Mesendoderm (in vitro differentiated cells): ENCODE measurements at regions not wholly inside any gene's neighbourhood (a gene's known extent, or its start where the extent isn't known, plus 50 kb on each side); places are given as distances from the start of the nearest gene placed in this dataset.

ENCODE experiments used
- DNase-seq: peaks from one replicate; pipeline ENCODE4 v3.0.0; 2013
- H2AK5ac ChIP-seq: 2 replicates; pipeline ENCODE4 v1.6.1; 2013; ENCODE audit warnings: low read length, inconsistent platforms
- H2BK120ac ChIP-seq: 2 replicates; pipeline ENCODE4 v1.6.1; 2013; ENCODE audit warnings: low read depth, mild to moderate bottlenecking, low read length, moderate library complexity, mixed read lengths
- H2BK15ac ChIP-seq: replicated peaks from 2 replicates; pipeline ENCODE4 v1.6.1; 2013; ENCODE audit warnings: low read depth, mild to moderate bottlenecking, moderate library complexity
- H2BK5ac ChIP-seq: 2 replicates; pipeline ENCODE4 v1.6.1; 2013; ENCODE audit warnings: low read length, inconsistent platforms
- H3K18ac ChIP-seq: 2 replicates; pipeline ENCODE4 v1.6.1; 2013; ENCODE audit warnings: mild to moderate bottlenecking, low read length, mixed read lengths
- H3K23ac ChIP-seq: one replicate; pipeline ENCODE4 v1.6.1; 2013; ENCODE audit warnings: low read length
- H3K27ac ChIP-seq: 2 replicates; pipeline ENCODE4 v1.5.1; 2013; ENCODE audit warnings: low read depth, mild to moderate bottlenecking, inconsistent platforms, low read length, moderate library complexity
- H3K27me3 ChIP-seq: 2 replicates; pipeline ENCODE4 v1.6.1; 2013; ENCODE audit warnings: low read length, control low read depth, mild to moderate bottlenecking, inconsistent platforms; ENCODE audit not compliant: insufficient read depth, poor library complexity
- H3K36me3 ChIP-seq: 2 replicates; pipeline ENCODE4 v1.6.1; 2013; ENCODE audit warnings: low read length, inconsistent platforms; ENCODE audit not compliant: control insufficient read depth, insufficient read depth
- H3K4ac ChIP-seq: one replicate; pipeline ENCODE4 v1.6.1; 2013; ENCODE audit warnings: low read depth, mild to moderate bottlenecking, low read length, moderate library complexity
- H3K4me1 ChIP-seq: 2 replicates; pipeline ENCODE4 v1.6.1; 2013; ENCODE audit warnings: low read depth, low read length, inconsistent platforms; ENCODE audit not compliant: control insufficient read depth
- H3K4me2 ChIP-seq: 2 replicates; pipeline ENCODE4 v1.6.1; 2013; ENCODE audit warnings: low read length
- H3K4me3 ChIP-seq: 2 replicates; pipeline ENCODE4 v1.5.1; 2013; ENCODE audit warnings: mild to moderate bottlenecking, low read length
- H3K56ac ChIP-seq: one replicate; pipeline ENCODE4 v1.6.1; 2013; ENCODE audit warnings: low read length
- H3K79me1 ChIP-seq: 2 replicates; pipeline ENCODE4 v1.6.1; 2013; ENCODE audit warnings: low read length, inconsistent platforms
- H3K79me2 ChIP-seq: 2 replicates; pipeline ENCODE4 v1.6.1; 2013; ENCODE audit warnings: mild to moderate bottlenecking, low read length; ENCODE audit not compliant: control insufficient read depth, insufficient read depth
- H3K9ac ChIP-seq: 2 replicates; pipeline ENCODE4 v1.6.1; 2013; ENCODE audit warnings: low read length, inconsistent platforms
- H4K5ac ChIP-seq: one replicate; pipeline ENCODE4 v1.6.1; 2013; ENCODE audit warnings: low read length
- H4K8ac ChIP-seq: one replicate; pipeline ENCODE4 v1.6.1; 2013; ENCODE audit warnings: low read depth, mild to moderate bottlenecking, control low read depth, low read length, moderate library complexity
- WGBS: extraction: QIAGEN DNeasy Blood & Tissue Kit; methylation state at CpG from one replicate; pipeline ENCODE4 v1.1.7; 2013; ENCODE audit warnings: low lambda C conversion rate, missing lambda C conversion rate; ENCODE audit not compliant: insufficient coverage; ENCODE audit errors: extremely low coverage; 5-methylcytosine and 5-hydroxymethylcytosine counted together

GRCh38 chr12:43179486-43179885 lies 372.5 kb downstream of the ADAMTS20 start:
- Histone ChIP-seq H2AK5ac (no peak overlapping the region), H3K9ac (no peak overlapping the region), H2BK15ac (no peak overlapping the region), H3K27me3 (no peaks in the 10 kb centered on the region), H4K8ac (no peak overlapping the region), H3K79me2 (no peaks in the 10 kb centered on the region), H3K18ac (no peak overlapping the region), H3K4me1 (no peaks in the 10 kb centered on the region), H3K56ac (no peak overlapping the region), H4K5ac (no peak overlapping the region), H3K4me3 (no peak overlapping the region), H3K36me3 (no peaks in the 10 kb centered on the region), H3K4ac (no peak overlapping the region), H3K23ac (no peak overlapping the region), H3K79me1 (no peaks in the 10 kb centered on the region), H2BK120ac (no peak overlapping the region), H3K4me2 (no peak overlapping the region), H3K27ac (no peak overlapping the region), H2BK5ac (no peak overlapping the region)
- no CpG with 5 or more reads among the region's 1 CpG for WGBS
- DNase-seq, result no peak

- H3K18ac ChIP-seq, result no peak overlapping the region
- no peaks in the 10 kb centered on the region for H3K79me1 ChIP-seq
- H3K4me1 ChIP-seq, result no peaks in the 10 kb centered on the region
- no CpG with 5 or more reads among the region's 2 CpGs for whole genome bisulfite sequencing
- H3K56ac ChIP-seq, result no peak overlapping the region
- DNase-seq, result no peak
- H3K23ac ChIP-seq, result no peak overlapping the region
- H3K9ac ChIP-seq, result no peak overlapping the region
- H3K4me2 ChIP-seq, result no peak overlapping the region
- no peaks in the 10 kb centered on the region for H3K36me3 ChIP-seq
- H3K4ac ChIP-seq, result no peak overlapping the region
- H2BK120ac ChIP-seq, result no peak overlapping the region
- no peak overlapping the region for H3K4me3 ChIP-seq
- H2BK15ac ChIP-seq, result no peak overlapping the region
- no peak overlapping the region for H2BK5ac ChIP-seq
- H3K27ac ChIP-seq, result no peak overlapping the region
- no peaks in the 10 kb centered on the region for H3K27me3 ChIP-seq
- no peak overlapping the region for H4K5ac ChIP-seq
- H2AK5ac ChIP-seq, result no peak overlapping the region
- H3K79me2 ChIP-seq, result no peaks in the 10 kb centered on the region
- no peak overlapping the region for H4K8ac ChIP-seq
Observed at GRCh38 chr12:43177276-43177675, 374.7 kb downstream of the ADAMTS20 start.

- Histone ChIP-seq H3K79me1 (no peaks in the 10 kb centered on the region), H3K27me3 (no peaks in the 10 kb centered on the region), H2BK120ac (no peak overlapping the region)
Observed at GRCh38 chr12:43169115-43169681, 382.8 kb downstream of the ADAMTS20 start.

GRCh38 chr12:43167691-43168090 lies 384.3 kb downstream of the ADAMTS20 start:
- WGBS, result no CpG with 5 or more reads among the region's 3 CpGs
- Histone ChIP-seq H3K4me3 (no peak overlapping the region), H3K27me3 (no peaks in the 10 kb centered on the region), H3K79me1 (no peaks in the 10 kb centered on the region), H3K23ac (no peak overlapping the region), H3K79me2 (no peaks in the 10 kb centered on the region), H3K27ac (no peak overlapping the region), H2AK5ac (no peak overlapping the region), H4K8ac (no peak overlapping the region), H3K18ac (no peak overlapping the region), H3K4me1 (no peaks in the 10 kb centered on the region), H3K9ac (no peak overlapping the region), H3K56ac (no peak overlapping the region), H3K36me3 (no peaks in the 10 kb centered on the region), H3K4me2 (no peak overlapping the region), H2BK15ac (no peak overlapping the region), H4K5ac (no peak overlapping the region), H2BK120ac (no peak overlapping the region), H2BK5ac (no peak overlapping the region), H3K4ac (no peak overlapping the region)
- DNase-seq, result no peak

More at GRCh38 chr12:43169115-43169681, 382.8 kb downstream of the ADAMTS20 start:
- Histone ChIP-seq H3K79me2 (no peaks in the 10 kb centered on the region), H3K56ac (no peak overlapping the region), H4K8ac (no peak overlapping the region), H2BK15ac (no peak overlapping the region), H2BK5ac (no peak overlapping the region), H3K27ac (no peak overlapping the region), H4K5ac (no peak overlapping the region), H3K18ac (no peak overlapping the region), H3K23ac (no peak overlapping the region), H3K36me3 (no peaks in the 10 kb centered on the region), H3K9ac (no peak overlapping the region), H3K4me2 (no peak overlapping the region), H3K4ac (no peak overlapping the region), H3K4me3 (no peak overlapping the region), H2AK5ac (no peak overlapping the region), H3K4me1 (no peaks in the 10 kb centered on the region)
- WGBS, result 100% methylated on average over 2 of the region's 3 CpGs
- DNase-seq, result no peak

- Histone ChIP-seq H2AK5ac (no peak overlapping the region), H3K27me3 (no peaks in the 10 kb centered on the region), H3K23ac (no peak overlapping the region), H3K27ac (no peak overlapping the region), H3K56ac (no peak overlapping the region), H3K4ac (no peak overlapping the region), H3K79me2 (no peaks in the 10 kb centered on the region), H4K8ac (no peak overlapping the region), H3K9ac (no peak overlapping the region), H3K36me3 (no peaks in the 10 kb centered on the region), H2BK5ac (no peak overlapping the region), H4K5ac (no peak overlapping the region), H2BK15ac (no peak overlapping the region), H2BK120ac (no peak overlapping the region), H3K79me1 (no peaks in the 10 kb centered on the region), H3K18ac (no peak overlapping the region), H3K4me2 (no peak overlapping the region), H3K4me1 (no peaks in the 10 kb centered on the region), H3K4me3 (no peak overlapping the region)
- no CpG with 5 or more reads among the region's 2 CpGs for WGBS
- no peak for DNase-seq
Observed at GRCh38 chr12:43165351-43165750, 386.7 kb downstream of the ADAMTS20 start.

GRCh38 chr12:43162138-43162537 lies 389.9 kb downstream of the ADAMTS20 start:
- Histone ChIP-seq H3K56ac (no peak overlapping the region), H3K79me2 (no peaks in the 10 kb centered on the region), H4K5ac (no peak overlapping the region), H2BK120ac (no peak overlapping the region), H4K8ac (no peak overlapping the region), H3K4me1 (no peaks in the 10 kb centered on the region), H2BK5ac (no peak overlapping the region), H3K23ac (no peak overlapping the region), H3K36me3 (no peaks in the 10 kb centered on the region), H2AK5ac (no peak overlapping the region), H3K4me3 (no peak overlapping the region), H3K18ac (no peak overlapping the region), H3K4me2 (no peak overlapping the region), H3K27ac (no peak overlapping the region), H3K4ac (no peak overlapping the region), H3K9ac (no peak overlapping the region), H3K79me1 (no peaks in the 10 kb centered on the region), H2BK15ac (no peak overlapping the region), H3K27me3 (no peaks in the 10 kb centered on the region)
- no peak for DNase-seq
- WGBS, result no CpG with 5 or more reads among the region's 3 CpGs
